ENCODE measurements at regions not wholly inside any gene's neighbourhood (a gene's known extent, or its start where the extent isn't known, plus 50 kb on each side); places are given as distances from the start of the nearest gene placed in this dataset.

- peaks cover 27% of the 10 kb centered on the region for H3K27me3 ChIP-seq (ENCODE audit: insufficient read depth, low read length)
- peaks cover 4% of the 10 kb centered on the region for H3K4me1 ChIP-seq (ENCODE audit: control insufficient read depth, insufficient read depth, low read length, unreplicated experiment)
- H3K27ac ChIP-seq (ENCODE audit: low read depth, low read length), result no peak overlapping the region
- H3K36me3 ChIP-seq (ENCODE audit: insufficient read depth, low read length), result no peaks in the 10 kb centered on the region
- no peak overlapping the region for H3K4me3 ChIP-seq (ENCODE audit: low read depth, low read length)
- H3K79me2 ChIP-seq (ENCODE audit: control insufficient read depth, insufficient read depth, low read length, unreplicated experiment), result no peaks in the 10 kb centered on the region
- H2AFZ ChIP-seq (ENCODE audit: low read length, unreplicated experiment), result no peak overlapping the region
Observed at GRCh38 chr5:13480834-13481233, 463.7 kb downstream of the DNAH5 start.

DNA sequence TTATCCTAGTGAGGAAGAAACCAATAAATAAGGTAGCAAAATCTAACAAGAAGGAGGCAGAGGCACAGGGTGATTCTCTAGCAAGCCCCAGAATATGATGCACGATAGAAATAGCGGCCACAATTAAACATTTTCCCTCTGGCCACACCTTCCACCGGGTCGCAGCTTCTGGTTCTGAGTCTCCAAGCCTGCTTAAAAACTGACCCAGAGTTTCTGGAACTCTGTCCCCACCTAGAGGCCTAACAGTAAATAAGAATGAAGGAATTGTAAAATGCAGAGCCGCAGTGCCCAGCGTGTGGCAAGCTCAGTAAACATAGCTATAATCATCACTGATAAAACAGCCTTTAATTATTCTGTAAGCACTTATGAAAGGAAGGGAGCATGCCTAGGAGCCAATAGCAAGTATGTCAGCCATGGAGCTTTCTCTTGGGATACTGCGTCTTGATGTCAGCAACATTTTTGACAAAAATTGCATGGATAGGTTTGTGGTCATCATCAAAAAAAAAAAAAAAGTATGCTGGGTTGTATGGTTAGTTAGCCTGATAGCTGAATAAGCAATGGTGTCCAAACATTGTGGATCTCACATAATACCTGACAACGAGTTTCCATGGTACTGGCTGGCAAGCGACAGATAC is 465.5 kb downstream of the DNAH5 start:
- H3K27ac ChIP-seq (ENCODE audit: low read depth, low read length), result no peak overlapping the region
- H3K4me1 ChIP-seq (ENCODE audit: control insufficient read depth, insufficient read depth, low read length, unreplicated experiment), result peaks cover 4% of the 10 kb centered on the region
- H3K79me2 ChIP-seq (ENCODE audit: control insufficient read depth, insufficient read depth, low read length, unreplicated experiment), result no peaks in the 10 kb centered on the region
- H3K36me3 ChIP-seq (ENCODE audit: insufficient read depth, low read length), result no peaks in the 10 kb centered on the region
- H3K27me3 ChIP-seq (ENCODE audit: insufficient read depth, low read length), result peaks cover 23% of the 10 kb centered on the region
- H2AFZ ChIP-seq (ENCODE audit: low read length, unreplicated experiment), result no peak overlapping the region
- H3K4me3 ChIP-seq (ENCODE audit: low read depth, low read length), result no peak overlapping the region

DNA sequence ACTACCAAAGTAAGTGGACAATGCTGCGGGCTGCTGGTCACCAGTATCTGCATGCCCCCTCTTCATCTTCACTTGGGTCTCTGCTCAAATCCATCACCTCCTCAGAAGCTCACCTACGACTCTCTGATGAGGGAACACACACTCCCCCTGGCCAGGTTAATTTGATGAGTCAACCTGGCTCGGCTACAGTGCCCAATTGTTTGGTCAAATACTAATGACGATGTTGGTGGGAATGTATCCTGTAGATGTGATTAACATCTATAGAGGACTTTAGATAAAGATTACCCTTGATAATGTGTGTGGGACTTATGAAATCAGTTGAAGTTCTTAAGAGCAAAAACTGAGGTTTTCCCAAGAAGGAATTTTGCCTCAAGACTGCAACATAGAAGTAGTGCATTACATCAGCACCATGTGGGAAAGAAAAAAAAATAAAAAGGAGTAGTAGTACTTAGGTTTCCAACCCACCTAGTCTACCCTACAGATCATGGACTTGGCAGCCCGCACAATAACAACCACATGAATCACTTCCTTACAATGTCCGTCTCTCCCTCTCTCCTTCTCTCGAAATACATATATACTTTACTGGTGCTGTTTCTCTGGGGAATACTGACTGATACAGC is 467.3 kb downstream of the DNAH5 start:
- H3K4me3 ChIP-seq (ENCODE audit: low read depth, low read length), result no peak overlapping the region; the same call in 1 of the 2 replicates
- H3K4me1 ChIP-seq (ENCODE audit: control insufficient read depth, insufficient read depth, low read length, unreplicated experiment), result peaks cover 4% of the 10 kb centered on the region
- peaks cover 23% of the 10 kb centered on the region for H3K27me3 ChIP-seq (ENCODE audit: insufficient read depth, low read length)
- no peak overlapping the region for H3K27ac ChIP-seq (ENCODE audit: low read depth, low read length)
- no peaks in the 10 kb centered on the region for H3K79me2 ChIP-seq (ENCODE audit: control insufficient read depth, insufficient read depth, low read length, unreplicated experiment)
- no peaks in the 10 kb centered on the region for H3K36me3 ChIP-seq (ENCODE audit: insufficient read depth, low read length)
- H2AFZ ChIP-seq (ENCODE audit: low read length, unreplicated experiment), result no peak overlapping the region

DNA sequence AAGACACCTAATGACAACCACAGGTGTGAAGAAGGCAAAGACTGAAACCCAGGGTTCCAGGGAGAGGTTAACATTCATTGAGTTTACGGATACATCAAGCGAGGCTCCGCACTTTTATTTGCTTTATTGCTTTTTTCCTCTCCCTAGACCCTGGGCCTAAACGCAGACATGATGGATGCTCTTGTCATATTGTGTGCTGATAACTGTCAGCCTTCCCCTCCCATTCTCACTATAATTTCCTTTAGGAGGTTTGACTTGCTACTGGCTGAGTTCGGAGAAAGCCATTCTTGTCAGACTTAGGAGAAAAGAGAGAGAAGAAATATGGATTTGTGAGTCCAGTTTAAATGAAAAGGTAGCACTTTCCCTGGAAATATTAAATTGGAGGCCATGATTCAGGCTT is 471.6 kb downstream of the DNAH5 start:
- Histone ChIP-seq H2AFZ (ENCODE audit: low read length, unreplicated experiment) (no peak overlapping the region), H3K27ac (ENCODE audit: low read depth, low read length) (no peak overlapping the region), H3K4me3 (ENCODE audit: low read depth, low read length) (no peak overlapping the region), H3K4me1 (ENCODE audit: control insufficient read depth, insufficient read depth, low read length, unreplicated experiment) (peaks cover 4% of the 10 kb centered on the region), H3K27me3 (ENCODE audit: insufficient read depth, low read length) (no peaks in the 10 kb centered on the region), H3K79me2 (ENCODE audit: control insufficient read depth, insufficient read depth, low read length, unreplicated experiment) (no peaks in the 10 kb centered on the region), H3K36me3 (ENCODE audit: insufficient read depth, low read length) (no peaks in the 10 kb centered on the region)

- H3K27ac ChIP-seq (ENCODE audit: low read depth, low read length), result no peak overlapping the region
- no peak overlapping the region for H2AFZ ChIP-seq (ENCODE audit: low read length, unreplicated experiment)
- H3K79me2 ChIP-seq (ENCODE audit: control insufficient read depth, insufficient read depth, low read length, unreplicated experiment), result no peaks in the 10 kb centered on the region
- H3K36me3 ChIP-seq (ENCODE audit: insufficient read depth, low read length), result no peaks in the 10 kb centered on the region
- H3K4me1 ChIP-seq (ENCODE audit: control insufficient read depth, insufficient read depth, low read length, unreplicated experiment), result no peaks in the 10 kb centered on the region
- no peak overlapping the region for H3K4me3 ChIP-seq (ENCODE audit: low read depth, low read length)
- H3K27me3 ChIP-seq (ENCODE audit: insufficient read depth, low read length), result no peaks in the 10 kb centered on the region
Observed at GRCh38 chr5:13470975-13471374, 473.5 kb downstream of the DNAH5 start.

GRCh38 chr5:13470263-13470662 is 474.2 kb downstream of the DNAH5 start:
- no peaks in the 10 kb centered on the region for H3K4me1 ChIP-seq (ENCODE audit: control insufficient read depth, insufficient read depth, low read length, unreplicated experiment)
- no peak overlapping the region for H2AFZ ChIP-seq (ENCODE audit: low read length, unreplicated experiment)
- no peaks in the 10 kb centered on the region for H3K79me2 ChIP-seq (ENCODE audit: control insufficient read depth, insufficient read depth, low read length, unreplicated experiment)
- H3K36me3 ChIP-seq (ENCODE audit: insufficient read depth, low read length), result no peaks in the 10 kb centered on the region
- no peaks in the 10 kb centered on the region for H3K27me3 ChIP-seq (ENCODE audit: insufficient read depth, low read length)
- no peak overlapping the region for H3K27ac ChIP-seq (ENCODE audit: low read depth, low read length)
- H3K4me3 ChIP-seq (ENCODE audit: low read depth, low read length), result no peak overlapping the region

DNA sequence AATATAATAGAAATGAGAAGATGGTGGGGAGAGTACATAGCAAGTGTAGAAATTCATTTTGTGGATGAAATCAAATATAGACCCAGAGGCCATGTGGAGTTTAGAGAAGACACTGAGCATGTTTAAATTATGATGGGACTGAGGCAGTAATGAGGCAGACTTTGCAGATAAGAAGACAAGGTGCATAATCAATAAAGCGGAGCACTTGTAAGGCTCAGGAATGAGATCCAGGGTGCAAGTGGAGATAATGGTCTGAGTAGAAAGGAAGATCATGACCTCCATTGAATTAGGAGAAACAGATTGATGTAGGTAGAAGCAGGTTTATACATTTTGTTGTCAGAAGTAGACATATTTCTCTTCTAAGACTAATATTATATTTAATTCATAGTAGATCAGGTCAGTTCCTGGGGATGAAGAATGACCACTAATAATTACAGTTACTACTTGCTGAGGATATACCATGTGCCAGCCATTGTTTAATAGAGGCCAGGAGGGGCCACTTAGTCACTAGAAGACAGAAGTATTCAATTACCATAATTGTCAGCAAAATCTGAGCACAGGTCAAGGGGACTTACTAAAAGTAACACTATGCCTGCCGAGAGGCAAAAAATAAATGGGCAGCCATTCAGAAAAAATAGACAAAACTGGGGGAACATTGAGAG is 479.8 kb downstream of the DNAH5 start:
- Histone ChIP-seq H2AFZ (ENCODE audit: low read length, unreplicated experiment) (no peak overlapping the region), H3K79me2 (ENCODE audit: control insufficient read depth, insufficient read depth, low read length, unreplicated experiment) (no peaks in the 10 kb centered on the region), H3K4me1 (ENCODE audit: control insufficient read depth, insufficient read depth, low read length, unreplicated experiment) (no peaks in the 10 kb centered on the region), H3K27ac (ENCODE audit: low read depth, low read length) (no peak overlapping the region), H3K27me3 (ENCODE audit: insufficient read depth, low read length) (no peaks in the 10 kb centered on the region), H3K4me3 (ENCODE audit: low read depth, low read length) (no peak overlapping the region), H3K36me3 (ENCODE audit: insufficient read depth, low read length) (no peaks in the 10 kb centered on the region)

- no peak overlapping the region for H3K27ac ChIP-seq (ENCODE audit: low read depth, low read length)
Observed at GRCh38 chr5:13460587-13460986, 483.9 kb downstream of the DNAH5 start.

GRCh38 chr5:13454050-13454449 is 490.4 kb downstream of the DNAH5 start:
- H3K36me3 ChIP-seq (ENCODE audit: insufficient read depth, low read length), result no peaks in the 10 kb centered on the region
- H3K27ac ChIP-seq (ENCODE audit: low read depth, low read length), result no peak overlapping the region
- H2AFZ ChIP-seq (ENCODE audit: low read length, unreplicated experiment), result no peak overlapping the region

More at GRCh38 chr5:13460587-13460986, 483.9 kb downstream of the DNAH5 start:
- H2AFZ ChIP-seq (ENCODE audit: low read length, unreplicated experiment), result no peak overlapping the region
- H3K4me3 ChIP-seq (ENCODE audit: low read depth, low read length), result no peak overlapping the region
- H3K4me1 ChIP-seq (ENCODE audit: control insufficient read depth, insufficient read depth, low read length, unreplicated experiment), result no peaks in the 10 kb centered on the region
- H3K36me3 ChIP-seq (ENCODE audit: insufficient read depth, low read length), result no peaks in the 10 kb centered on the region
- H3K79me2 ChIP-seq (ENCODE audit: control insufficient read depth, insufficient read depth, low read length, unreplicated experiment), result no peaks in the 10 kb centered on the region
- H3K27me3 ChIP-seq (ENCODE audit: insufficient read depth, low read length), result no peaks in the 10 kb centered on the region

GRCh38 chr5:13448843-13449242 is 495.6 kb downstream of the DNAH5 start:
- H3K36me3 ChIP-seq (ENCODE audit: insufficient read depth, low read length), result no peaks in the 10 kb centered on the region
- H2AFZ ChIP-seq (ENCODE audit: low read length, unreplicated experiment), result no peak overlapping the region
- H3K79me2 ChIP-seq (ENCODE audit: control insufficient read depth, insufficient read depth, low read length, unreplicated experiment), result no peaks in the 10 kb centered on the region
- H3K4me1 ChIP-seq (ENCODE audit: control insufficient read depth, insufficient read depth, low read length, unreplicated experiment), result no peaks in the 10 kb centered on the region
- no peak overlapping the region for H3K4me3 ChIP-seq (ENCODE audit: low read depth, low read length)
- H3K27me3 ChIP-seq (ENCODE audit: insufficient read depth, low read length), result peaks cover 13% of the 10 kb centered on the region
- no peak overlapping the region for H3K27ac ChIP-seq (ENCODE audit: low read depth, low read length)

More at GRCh38 chr5:13454050-13454449, 490.4 kb downstream of the DNAH5 start:
- Histone ChIP-seq H3K4me1 (ENCODE audit: control insufficient read depth, insufficient read depth, low read length, unreplicated experiment) (no peaks in the 10 kb centered on the region), H3K27me3 (ENCODE audit: insufficient read depth, low read length) (peaks cover 5% of the 10 kb centered on the region), H3K4me3 (ENCODE audit: low read depth, low read length) (no peak overlapping the region), H3K79me2 (ENCODE audit: control insufficient read depth, insufficient read depth, low read length, unreplicated experiment) (no peaks in the 10 kb centered on the region)

DNA sequence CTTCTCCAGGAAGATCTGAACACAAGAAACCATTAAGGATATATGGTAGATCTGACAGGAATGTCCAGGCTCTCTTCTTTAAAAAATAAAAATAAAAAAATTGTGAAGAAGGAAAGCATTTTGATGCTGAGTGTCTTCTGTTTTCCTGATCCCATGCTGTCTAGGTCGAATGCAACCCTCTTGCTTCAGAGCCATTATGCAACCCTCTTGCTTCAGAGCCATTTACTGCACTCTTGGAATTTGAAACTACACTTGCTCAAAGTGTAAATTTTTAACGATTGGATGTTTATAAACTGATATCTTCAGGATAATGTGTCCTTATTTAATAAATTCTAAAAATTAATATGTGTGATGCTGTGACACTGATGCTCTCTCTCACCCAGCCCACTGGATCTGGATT is 505.1 kb downstream of the DNAH5 start:
- no peaks in the 10 kb centered on the region for H3K36me3 ChIP-seq (ENCODE audit: insufficient read depth, low read length)
- no peak overlapping the region for H2AFZ ChIP-seq (ENCODE audit: low read length, unreplicated experiment)

More for the DNA sequence above, 505.1 kb downstream of the DNAH5 start:
- Histone ChIP-seq H3K27me3 (ENCODE audit: insufficient read depth, low read length) (no peaks in the 10 kb centered on the region), H3K4me3 (ENCODE audit: low read depth, low read length) (no peak overlapping the region), H3K4me1 (ENCODE audit: control insufficient read depth, insufficient read depth, low read length, unreplicated experiment) (no peaks in the 10 kb centered on the region), H3K79me2 (ENCODE audit: control insufficient read depth, insufficient read depth, low read length, unreplicated experiment) (no peaks in the 10 kb centered on the region), H3K27ac (ENCODE audit: low read depth, low read length) (no peak overlapping the region)

Data from ACC112 (cell line).